HUES64 (cell line): ENCODE measurements at regions not wholly inside any gene's neighbourhood (a gene's known extent, or its start where the extent isn't known, plus 50 kb on each side); places are given as distances from the start of the nearest gene placed in this dataset.
"Not testable (repeated sequence)": the region's sequence is repeated elsewhere in the genome, so short reads cannot be mapped to it uniquely, and the experiment has no call there.

Experiments
- H3K27ac ChIP-seq: 2 replicates; pipeline ENCODE4 v1.7.0; 2013; ENCODE audit warnings: low read depth, low read length, inconsistent platforms
- H3K27me3 ChIP-seq: 2 replicates; pipeline ENCODE4 v1.6.1; 2013; ENCODE audit warnings: mild to moderate bottlenecking, low read length; ENCODE audit not compliant: insufficient read depth
- H3K36me3 ChIP-seq: 2 replicates; pipeline ENCODE4 v1.6.1; 2013; ENCODE audit warnings: mild to moderate bottlenecking, low read length; ENCODE audit not compliant: insufficient read depth
- H3K4me1 ChIP-seq: 2 replicates; pipeline ENCODE4 v1.6.1; 2013; ENCODE audit warnings: mild to moderate bottlenecking, low read length, moderate library complexity; ENCODE audit not compliant: insufficient read depth
- H3K4me3 ChIP-seq: 2 replicates; pipeline ENCODE4 v1.5.1; 2013; ENCODE audit warnings: mild to moderate bottlenecking, low read length, moderate library complexity
- H3K9ac ChIP-seq: 2 replicates; pipeline ENCODE4 v1.6.1; 2013; ENCODE audit warnings: mild to moderate bottlenecking, low read depth, low read length
- H3K9me3 ChIP-seq: 2 replicates; pipeline ENCODE4 v1.6.1; 2013; ENCODE audit warnings: low read depth, low read length; ENCODE audit not compliant: insufficient read depth
- WGBS: fragments of 150-250, 120-280 bp; methylation state at CpG from one replicate; pipeline ENCODE4 v1.1.7; 2013; ENCODE audit warnings: missing lambda C conversion rate; 5-methylcytosine and 5-hydroxymethylcytosine counted together

DNA sequence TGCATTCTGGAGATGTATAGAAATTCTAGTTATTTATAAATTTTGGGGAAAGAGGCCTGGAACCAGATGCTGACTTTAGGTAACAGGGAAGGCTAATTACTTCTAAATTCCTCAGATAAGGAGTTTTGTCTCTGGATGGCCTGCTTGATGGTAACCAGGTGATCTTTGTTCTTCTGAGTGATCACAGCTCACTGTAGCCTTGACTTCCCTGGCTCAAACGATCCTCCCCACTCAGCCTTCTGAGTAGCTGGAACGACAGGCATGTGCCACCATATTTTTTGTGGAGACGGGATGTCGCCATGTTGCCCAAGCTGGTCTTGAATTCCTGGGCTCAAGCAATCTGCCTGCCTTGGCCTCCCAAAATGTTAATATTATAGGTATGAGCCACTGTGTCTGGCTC lies 54.4 kb upstream of the MSH6 start:
- Histone ChIP-seq H3K27ac (no peak overlapping the region), H3K9ac (no peak overlapping the region), H3K36me3 (no peaks in the 10 kb centered on the region), H3K4me1 (no peaks in the 10 kb centered on the region), H3K4me3 (no peak overlapping the region), H3K9me3 (no peaks in the 10 kb centered on the region), H3K27me3 (no peaks in the 10 kb centered on the region)
- WGBS: 91% methylated on average over 4 of the region's 4 CpGs

DNA sequence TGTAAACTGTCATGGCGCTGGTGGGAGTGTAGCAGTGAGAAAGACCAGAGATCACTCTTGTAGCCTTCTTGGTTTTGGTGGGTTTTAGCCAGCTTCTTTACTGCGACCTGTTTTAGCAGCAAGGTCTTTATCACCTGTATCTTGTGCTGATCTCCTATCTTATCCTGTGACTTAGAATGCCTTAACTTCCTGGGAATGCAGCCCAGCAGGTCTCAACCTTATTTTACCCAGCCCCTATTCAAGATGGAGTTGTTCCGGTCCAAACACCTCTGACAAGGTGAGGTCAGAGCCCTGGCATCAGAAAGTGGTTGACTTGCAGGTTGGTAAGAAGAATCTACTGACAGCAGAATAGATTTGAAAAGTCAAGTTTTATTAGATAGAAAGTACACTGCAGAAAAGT lies 55.0 kb upstream of the MSH6 start:
- WGBS: 84% methylated on average over 3 of the region's 3 CpGs
- Histone ChIP-seq H3K9ac (no peak overlapping the region), H3K27me3 (no peaks in the 10 kb centered on the region), H3K9me3 (no peaks in the 10 kb centered on the region), H3K4me3 (no peak overlapping the region), H3K27ac (no peak overlapping the region), H3K36me3 (no peaks in the 10 kb centered on the region), H3K4me1 (no peaks in the 10 kb centered on the region)

DNA sequence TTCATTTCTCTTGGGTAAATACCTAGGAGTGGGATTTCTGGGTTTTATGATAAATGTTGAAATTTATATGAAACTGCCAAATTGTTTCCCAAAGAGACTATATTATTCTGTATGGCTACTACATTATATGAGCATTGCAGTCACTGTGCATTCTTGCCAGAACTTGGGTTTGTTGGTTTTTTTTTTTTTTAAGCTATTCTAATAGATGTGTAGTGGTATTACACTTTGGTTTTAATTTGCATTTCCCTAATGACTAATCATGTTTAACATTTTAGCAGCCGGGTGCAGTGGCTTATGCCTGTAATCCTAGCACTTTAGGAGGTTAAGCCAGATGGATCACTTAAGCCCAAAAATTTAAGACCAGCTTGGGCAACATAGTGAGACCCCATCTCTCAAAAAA lies 56.0 kb upstream of the MSH6 start:
- H3K4me3 ChIP-seq, H3K36me3 ChIP-seq, H3K9me3 ChIP-seq, H3K4me1 ChIP-seq, H3K9ac ChIP-seq, H3K27me3 ChIP-seq, H3K27ac ChIP-seq: not testable (repeated sequence)
- no CpG with 5 or more reads among the region's 1 CpG for WGBS

DNA sequence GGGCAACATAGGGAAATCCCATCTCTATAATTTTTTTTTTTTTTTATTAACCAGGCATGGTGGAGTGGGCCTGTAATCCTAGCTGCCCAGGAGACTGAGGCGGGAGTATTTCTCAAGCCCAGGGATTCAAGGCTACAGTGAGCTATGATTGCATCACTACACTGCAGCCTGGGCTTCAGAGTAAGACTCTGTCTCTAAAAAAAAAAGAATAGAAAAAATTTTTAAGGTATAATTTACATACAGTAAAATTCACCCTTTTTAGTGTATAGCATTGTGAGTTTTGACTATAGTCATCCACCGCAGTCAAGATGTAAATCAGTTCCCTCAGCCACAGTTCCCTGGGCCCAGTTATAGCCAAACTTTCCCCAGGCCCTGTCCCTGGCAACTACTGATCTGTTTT lies 57.1 kb upstream of the MSH6 start:
- no peaks in the 10 kb centered on the region for H3K9me3 ChIP-seq
- H3K9ac ChIP-seq: no peak overlapping the region
- H3K27ac ChIP-seq: no peak overlapping the region
- no peak overlapping the region for H3K4me3 ChIP-seq
- H3K27me3 ChIP-seq: no peaks in the 10 kb centered on the region
- 94% methylated on average over 2 of the region's 2 CpGs for WGBS
- no peaks in the 10 kb centered on the region for H3K4me1 ChIP-seq
- H3K36me3 ChIP-seq: no peaks in the 10 kb centered on the region

DNA sequence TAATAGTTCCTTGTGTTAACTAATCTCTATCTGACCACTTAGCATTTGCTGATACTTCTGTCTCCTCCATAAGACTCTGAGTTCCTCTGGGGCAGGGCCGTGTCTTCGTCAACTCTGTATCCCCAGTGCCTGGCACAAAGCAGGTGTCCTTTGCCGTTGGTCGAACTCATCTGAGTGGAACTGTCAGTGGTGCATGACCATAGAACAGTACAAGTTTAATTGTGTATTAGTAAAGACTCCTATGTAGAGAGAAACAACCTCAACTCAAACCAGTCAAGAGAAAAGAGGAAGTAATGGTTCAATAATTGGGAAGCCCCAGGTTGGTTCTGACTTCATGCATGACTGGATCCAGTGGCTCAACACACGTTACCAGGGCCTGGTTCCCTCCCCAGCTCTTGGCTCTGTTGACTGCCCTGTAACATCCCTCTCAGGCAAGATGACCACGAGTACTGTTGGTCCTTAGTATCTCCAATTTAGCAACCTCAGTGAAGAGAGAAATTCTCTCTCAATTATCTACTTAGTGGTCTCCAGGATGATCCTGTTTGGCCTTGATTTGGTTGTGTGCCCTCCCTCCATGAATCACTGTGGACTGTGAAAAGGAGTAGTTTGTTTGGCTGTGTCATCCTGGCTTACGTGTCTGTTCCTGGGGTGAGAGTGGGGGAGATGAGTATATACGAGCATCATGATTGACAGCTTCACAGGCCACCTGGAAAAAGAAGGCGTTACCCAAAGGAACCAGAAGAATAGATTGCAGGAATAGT lies 58.5 kb upstream of the MSH6 start:
- Histone ChIP-seq H3K4me3 (no peak overlapping the region), H3K27me3 (no peaks in the 10 kb centered on the region), H3K36me3 (no peaks in the 10 kb centered on the region), H3K27ac (no peak overlapping the region), H3K9ac (no peak overlapping the region), H3K4me1 (no peaks in the 10 kb centered on the region), H3K9me3 (no peaks in the 10 kb centered on the region)
- WGBS: 88% methylated on average over 9 of the region's 9 CpGs

DNA sequence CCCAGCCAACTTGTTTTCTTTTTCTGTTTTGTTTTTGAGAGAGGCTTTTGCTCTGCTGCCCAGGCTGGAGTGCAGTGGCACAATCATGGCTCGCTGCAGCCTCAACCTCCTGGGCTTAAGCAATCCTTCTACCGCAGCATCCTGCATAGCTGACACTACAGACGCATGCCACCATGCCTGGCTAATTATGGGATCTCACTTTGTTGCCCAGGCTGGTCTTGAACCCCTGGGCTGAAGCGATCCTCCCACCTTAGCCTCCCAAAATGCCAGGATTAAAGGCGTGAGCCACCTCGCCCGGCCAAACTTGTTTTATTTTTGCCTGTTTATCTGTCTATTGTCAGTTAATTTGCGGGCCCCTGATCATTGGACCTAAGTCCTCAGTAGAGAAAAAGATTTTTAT lies 61.6 kb upstream of the MSH6 start:
- Histone ChIP-seq H3K4me3 (no peak overlapping the region), H3K36me3 (no peaks in the 10 kb centered on the region), H3K9me3 (no peaks in the 10 kb centered on the region), H3K27me3 (no peaks in the 10 kb centered on the region), H3K4me1 (no peaks in the 10 kb centered on the region), H3K9ac (no peak overlapping the region), H3K27ac (no peak overlapping the region)
- WGBS: 89% methylated on average over 8 of the region's 8 CpGs

DNA sequence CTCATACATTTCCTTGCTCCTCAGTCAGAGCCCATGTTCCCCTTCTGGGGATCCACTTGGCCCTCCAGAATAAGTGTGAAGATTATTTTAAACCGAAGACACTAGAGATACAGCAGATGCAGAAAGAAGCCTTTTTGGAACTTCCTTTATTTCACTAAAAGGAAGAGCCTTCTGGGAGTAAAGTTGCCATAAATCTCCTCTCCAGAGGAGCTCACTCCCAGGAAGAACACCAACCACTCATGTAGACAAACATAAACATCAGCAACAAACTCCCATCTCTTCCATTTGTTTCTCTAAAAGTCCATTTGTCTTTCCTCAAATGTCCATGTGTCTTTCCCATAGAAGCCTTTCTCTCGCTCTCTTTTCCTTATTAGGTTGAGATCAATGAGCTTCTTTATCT lies 62.4 kb upstream of the MSH6 start:
- Histone ChIP-seq H3K27me3 (no peaks in the 10 kb centered on the region), H3K4me1 (no peaks in the 10 kb centered on the region), H3K36me3 (no peaks in the 10 kb centered on the region), H3K27ac (no peak overlapping the region), H3K4me3 (no peak overlapping the region), H3K9me3 (no peaks in the 10 kb centered on the region), H3K9ac (no peak overlapping the region)
- WGBS: 0% methylated on average over 2 of the region's 2 CpGs

DNA sequence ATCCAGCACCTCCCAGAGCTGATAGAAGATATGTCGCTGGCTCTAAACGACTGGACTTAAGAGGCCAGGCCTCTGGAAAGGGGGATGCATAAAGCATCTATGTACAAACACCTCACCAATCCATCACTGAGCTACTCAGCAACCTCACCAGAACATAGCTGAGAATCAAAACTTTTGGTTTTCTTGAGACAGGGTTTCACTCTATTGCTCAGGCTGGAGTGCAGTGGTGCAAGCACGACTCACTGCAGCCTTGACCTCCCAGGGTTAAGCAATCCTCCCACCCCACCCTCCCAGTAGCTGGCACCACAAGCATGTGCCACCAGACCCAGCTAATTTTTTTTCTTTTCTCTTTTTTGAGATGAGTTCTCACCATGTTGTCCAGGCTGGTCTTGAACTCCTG lies 62.9 kb upstream of the MSH6 start:
- no peaks in the 10 kb centered on the region for H3K9me3 ChIP-seq
- no peaks in the 10 kb centered on the region for H3K27me3 ChIP-seq
- WGBS: 96% methylated on average over 3 of the region's 3 CpGs
- H3K9ac ChIP-seq: no peak overlapping the region
- no peaks in the 10 kb centered on the region for H3K4me1 ChIP-seq
- H3K27ac ChIP-seq: no peak overlapping the region
- no peaks in the 10 kb centered on the region for H3K36me3 ChIP-seq
- no peak overlapping the region for H3K4me3 ChIP-seq

DNA sequence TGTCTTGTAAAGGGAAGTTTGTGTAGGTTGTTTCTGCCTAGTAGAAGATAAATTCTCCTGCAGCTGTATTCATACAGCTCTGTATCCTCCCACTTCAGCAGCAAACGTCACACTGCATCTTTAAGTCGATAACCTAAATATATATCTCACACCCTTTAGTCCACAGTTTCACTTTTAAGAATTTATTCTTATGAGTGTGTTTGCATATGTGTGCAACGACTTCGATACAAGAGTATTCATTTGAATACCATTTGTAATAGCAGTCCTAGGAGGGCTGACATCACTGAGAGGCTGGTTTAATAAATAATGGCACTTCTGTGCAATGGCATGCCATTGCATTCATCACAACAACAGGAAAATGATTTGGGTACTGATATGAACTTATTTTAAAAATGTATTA lies 63.8 kb upstream of the MSH6 start:
- Histone ChIP-seq H3K36me3 (no peaks in the 10 kb centered on the region), H3K9me3 (no peaks in the 10 kb centered on the region), H3K9ac (no peak overlapping the region), H3K4me3 (no peak overlapping the region), H3K27me3 (no peaks in the 10 kb centered on the region), H3K4me1 (no peaks in the 10 kb centered on the region), H3K27ac (no peak overlapping the region)
- WGBS: 90% methylated on average over 4 of the region's 4 CpGs

DNA sequence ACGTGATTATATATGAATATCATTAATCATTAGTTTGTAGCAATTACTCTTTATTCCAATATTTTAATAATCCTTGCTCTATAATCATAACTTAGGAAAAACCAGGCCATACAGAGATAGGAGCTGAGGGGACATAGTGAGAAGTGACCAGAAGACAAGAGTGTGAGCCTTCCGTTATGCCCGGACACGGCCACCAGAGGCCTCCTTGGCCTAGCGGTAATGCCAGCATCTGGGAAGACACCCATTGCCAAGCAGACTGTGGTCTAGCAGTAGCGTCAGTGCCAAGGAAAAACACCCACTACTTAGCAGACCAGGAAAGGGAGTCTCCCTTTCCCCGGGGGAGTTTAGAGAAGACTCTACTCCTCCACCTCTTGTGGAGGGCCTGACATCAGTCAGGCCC lies 66.6 kb upstream of the MSH6 start:
- not testable (repeated sequence) for H3K9ac ChIP-seq, H3K9me3 ChIP-seq, H3K4me3 ChIP-seq, H3K4me1 ChIP-seq, H3K27ac ChIP-seq, H3K27me3 ChIP-seq, H3K36me3 ChIP-seq
- WGBS: 93% methylated on average over 5 of the region's 7 CpGs

DNA sequence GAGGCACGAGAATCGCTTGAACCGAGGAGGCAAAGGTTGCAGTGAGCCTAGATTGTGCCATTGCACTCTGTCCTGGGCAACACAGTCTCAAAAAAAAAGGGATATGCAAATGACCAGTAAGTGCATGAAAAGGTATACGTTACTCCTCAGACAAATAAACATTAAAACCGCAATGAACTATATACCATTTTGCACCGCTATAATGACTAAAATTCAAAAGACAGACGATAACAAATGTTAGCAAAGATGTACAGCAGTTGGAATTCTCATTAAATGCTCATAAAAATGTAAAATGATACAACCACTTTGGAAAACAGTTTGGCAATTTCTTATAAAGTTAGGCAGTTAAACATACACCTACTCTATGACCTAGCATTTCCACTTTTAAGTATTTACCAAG lies 67.4 kb upstream of the MSH6 start:
- H3K36me3 ChIP-seq: no peaks in the 10 kb centered on the region

More for the DNA sequence above, 67.4 kb upstream of the MSH6 start:
- Histone ChIP-seq H3K4me1 (no peaks in the 10 kb centered on the region), H3K27me3 (no peaks in the 10 kb centered on the region), H3K9ac (no peak overlapping the region), H3K4me3 (no peak overlapping the region), H3K9me3 (no peaks in the 10 kb centered on the region), H3K27ac (no peak overlapping the region)
- WGBS: 98% methylated on average over 7 of the region's 7 CpGs
